ENCODE measurements at regions not wholly inside any gene's neighbourhood (a gene's known extent, or its start where the extent isn't known, plus 50 kb on each side); places are given as distances from the start of the nearest gene placed in this dataset.

GRCh38 chr12:61974461-61974860, 285.7 kb upstream of the USP15 start:
- 0% methylated on average over 1 of the region's 1 CpG for WGBS (ENCODE audit: insufficient coverage, low coverage, missing lambda C conversion rate)
- Histone ChIP-seq H3K4me1 (replicated peaks in 1 of 2; ENCODE audit: control insufficient read depth in 2 of 2, insufficient read depth in 2 of 2, low read length in 2 of 2) (no peaks in the 10 kb centered on the region), H3K36me3 (ENCODE audit: control insufficient read depth, insufficient read depth, low read length) (no peaks in the 10 kb centered on the region), H3K9ac (ENCODE audit: insufficient read depth in 1 of 2, low read depth in 2 of 2, low read length in 2 of 2) (no peak overlapping the region), H3K27me3 (ENCODE audit: control insufficient read depth in 2 of 2, insufficient read depth in 2 of 2, low read length in 2 of 2) (no peaks in the 10 kb centered on the region), H3K9me1 (ENCODE audit: control insufficient read depth, insufficient read depth, low read length) (no peaks in the 10 kb centered on the region), H3K27ac (ENCODE audit: extremely low read depth, low read depth, low read length) (no peak overlapping the region), H2AFZ (ENCODE audit: low read depth, low read length) (no peak overlapping the region), H4K20me1 (replicated peaks; ENCODE audit: control insufficient read depth, insufficient read depth, low read length) (no peaks in the 10 kb centered on the region), H3K4me3 (no peak overlapping the region), H3K79me2 (ENCODE audit: control insufficient read depth, insufficient read depth, low read length) (no peaks in the 10 kb centered on the region), H3K9me3 (replicated peaks; ENCODE audit: control insufficient read depth, insufficient read depth, low read depth, low read length) (no peaks in the 10 kb centered on the region), H3K4me2 (ENCODE audit: insufficient read depth, low read length) (no peak overlapping the region)
- in situ Hi-C loops (cut with MboI) = no loop called here
- TF ChIP-seq HMG20A (CRISPR knock-in tag; conservative IDR thresholded peaks at IDR 0.05) (no peak), SIN3A (IDR thresholded peaks at IDR 0.05; ENCODE audit: borderline replicate concordance in 2 of 2, control insufficient read depth in 1 of 2, low read depth in 2 of 2, low read length in 2 of 2) (no peak), MYNN (IDR thresholded peaks at IDR 0.05) (no peak), MYNN (CRISPR knock-in tag; IDR thresholded peaks at IDR 0.05) (no peak), SNIP1 (IDR thresholded peaks at IDR 0.05; ENCODE audit: low read depth) (no peak), NFATC3 (IDR thresholded peaks at IDR 0.05) (no peak), FOS (IDR thresholded peaks at IDR 0.05; ENCODE audit: extremely low read depth, insufficient read length) (no peak), ZNF75A (CRISPR knock-in tag; IDR thresholded peaks at IDR 0.05) (no peak), E2F4 (CRISPR knock-in tag; IDR thresholded peaks at IDR 0.05; ENCODE audit: low read depth) (no peak), PPARD (CRISPR knock-in tag; IDR thresholded peaks at IDR 0.05) (no peak)
- POLR2A ChIA-PET = no interaction called here
- DNase-seq (ENCODE audit: extremely low read depth in 1 of 4, low spot score in 3 of 4) = no peak
- no peak for ATAC-seq
- no peak for FAIRE-seq
- intact Hi-C loops (cut with micrococcal nuclease) = no loop called here
- CTCF ChIA-PET (ENCODE audit: low intra/inter-chr PET ratio) = no interaction called here
- no TSS peak for BruUV-seq (replicated peaks)

Data from K562 (cell line).